ENCODE measurements at regions not wholly inside any gene's neighbourhood (a gene's known extent, or its start where the extent isn't known, plus 50 kb on each side); places are given as distances from the start of the nearest gene placed in this dataset.

DNA sequence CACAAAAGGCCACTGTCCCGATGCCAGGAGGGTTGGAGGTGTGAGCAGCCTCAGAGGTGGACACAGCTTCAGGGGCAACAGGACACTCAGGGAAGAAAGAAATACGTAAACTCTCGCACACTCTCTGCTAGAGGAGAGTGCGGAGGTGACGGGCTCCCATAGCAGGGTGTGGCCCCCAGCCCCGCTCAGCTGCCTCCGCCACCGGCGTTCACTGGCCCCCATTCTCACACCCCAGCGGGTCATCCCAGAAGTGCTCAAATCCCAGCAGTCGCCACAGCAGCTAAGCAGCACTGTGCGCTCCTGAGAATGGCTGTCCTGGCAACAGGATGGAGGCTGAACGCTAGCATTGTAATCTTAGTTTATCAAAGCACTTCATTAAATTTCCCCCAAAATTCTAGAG, 315.6 kb upstream of the SALL3 start:
- H2BK12ac ChIP-seq (ENCODE audit: low read length in 2 of 2): no peak overlapping the region
- H2AFZ ChIP-seq (ENCODE audit: low read depth, low read length): no peak overlapping the region
- H3K14ac ChIP-seq (ENCODE audit: low read length in 2 of 2): no peak overlapping the region
- H4K91ac ChIP-seq (ENCODE audit: low read length): no peak overlapping the region
- no peaks in the 10 kb centered on the region for H3K79me1 ChIP-seq (replicated peaks; ENCODE audit: low read length, poor library complexity, severe bottlenecking)
- H3K4me1 ChIP-seq (ENCODE audit: control insufficient read depth, insufficient read depth, low read depth, low read length): no peaks in the 10 kb centered on the region
- H4K8ac ChIP-seq (ENCODE audit: low read length): no peak overlapping the region
- no peak overlapping the region for H3K9ac ChIP-seq (ENCODE audit: low read length)
- no peak overlapping the region for H3K23ac ChIP-seq (ENCODE audit: low read length in 2 of 2)
- no peak overlapping the region for H3K4me3 ChIP-seq (ENCODE audit: insufficient read depth in 1 of 2, low read depth in 1 of 2, low read length in 2 of 2)
- 78% methylated on average over 12 of the region's 13 CpGs for WGBS
- no peaks in the 10 kb centered on the region for H3K36me3 ChIP-seq (ENCODE audit: control insufficient read depth in 1 of 2, insufficient read depth in 2 of 2, low read depth in 1 of 2, low read length in 2 of 2)
- no peak overlapping the region for H3K27ac ChIP-seq (ENCODE audit: low read length, poor library complexity, severe bottlenecking)
- no peak overlapping the region for H2BK15ac ChIP-seq (ENCODE audit: low read depth, poor library complexity, severe bottlenecking)
- H3K27me3 ChIP-seq (ENCODE audit: control insufficient read depth in 1 of 2, insufficient read depth in 1 of 2, low read length in 2 of 2): no peaks in the 10 kb centered on the region
- H3K4me2 ChIP-seq (ENCODE audit: low read length, poor library complexity, severe bottlenecking): no peak overlapping the region
- no peak overlapping the region for H3K18ac ChIP-seq (ENCODE audit: low read depth in 1 of 2, low read length in 2 of 2)
- no peak overlapping the region for H2BK120ac ChIP-seq (ENCODE audit: low read depth, low read length)
- H2BK5ac ChIP-seq (ENCODE audit: low read depth, low read length, poor library complexity, severe bottlenecking): no peak overlapping the region
- DNase-seq: no peak
- H3K9me3 ChIP-seq (ENCODE audit: control insufficient read depth, low read length): no peaks in the 10 kb centered on the region
- no peak overlapping the region for H2AK5ac ChIP-seq (ENCODE audit: low read length, severe bottlenecking)
- no peak overlapping the region for H3K4ac ChIP-seq (ENCODE audit: low read depth in 1 of 2, low read length in 2 of 2)

- no peak overlapping the region for H4K91ac ChIP-seq (ENCODE audit: low read length)
- H4K8ac ChIP-seq (ENCODE audit: low read length): no peak overlapping the region
These were observed 314.8 kb upstream of the SALL3 start for GRCh38 chr18:78664848-78665247.

GRCh38 chr18:78665644-78666043, 314.0 kb upstream of the SALL3 start:
- no peak overlapping the region for H3K9ac ChIP-seq (ENCODE audit: low read length)
- H3K4me3 ChIP-seq (ENCODE audit: insufficient read depth in 1 of 2, low read depth in 1 of 2, low read length in 2 of 2): no peak overlapping the region
- H3K4ac ChIP-seq (ENCODE audit: low read depth in 1 of 2, low read length in 2 of 2): no peak overlapping the region
- DNase-seq: no peak
- H3K9me3 ChIP-seq (ENCODE audit: control insufficient read depth, low read length): no peaks in the 10 kb centered on the region
- no peaks in the 10 kb centered on the region for H3K27me3 ChIP-seq (ENCODE audit: control insufficient read depth in 1 of 2, insufficient read depth in 1 of 2, low read length in 2 of 2)
- H4K8ac ChIP-seq (ENCODE audit: low read length): no peak overlapping the region
- 95% methylated on average over 7 of the region's 10 CpGs for WGBS
- H3K4me1 ChIP-seq (ENCODE audit: control insufficient read depth, insufficient read depth, low read depth, low read length): no peaks in the 10 kb centered on the region
- no peak overlapping the region for H3K18ac ChIP-seq (ENCODE audit: low read depth in 1 of 2, low read length in 2 of 2)
- H3K4me2 ChIP-seq (ENCODE audit: low read length, poor library complexity, severe bottlenecking): no peak overlapping the region
- H3K14ac ChIP-seq (ENCODE audit: low read length in 2 of 2): no peak overlapping the region
- H2BK120ac ChIP-seq (ENCODE audit: low read depth, low read length): no peak overlapping the region
- no peak overlapping the region for H2AFZ ChIP-seq (ENCODE audit: low read depth, low read length)
- no peak overlapping the region for H2BK15ac ChIP-seq (ENCODE audit: low read depth, poor library complexity, severe bottlenecking)
- H4K91ac ChIP-seq (ENCODE audit: low read length): no peak overlapping the region
- H2BK5ac ChIP-seq (ENCODE audit: low read depth, low read length, poor library complexity, severe bottlenecking): no peak overlapping the region
- H2BK12ac ChIP-seq (ENCODE audit: low read length in 2 of 2): no peak overlapping the region
- no peak overlapping the region for H3K27ac ChIP-seq (ENCODE audit: low read length, poor library complexity, severe bottlenecking)
- H3K36me3 ChIP-seq (ENCODE audit: control insufficient read depth in 1 of 2, insufficient read depth in 2 of 2, low read depth in 1 of 2, low read length in 2 of 2): no peaks in the 10 kb centered on the region
- H3K23ac ChIP-seq (ENCODE audit: low read length in 2 of 2): no peak overlapping the region
- H2AK5ac ChIP-seq (ENCODE audit: low read length, severe bottlenecking): no peak overlapping the region
- H3K79me1 ChIP-seq (replicated peaks; ENCODE audit: low read length, poor library complexity, severe bottlenecking): no peaks in the 10 kb centered on the region

More at GRCh38 chr18:78664848-78665247, 314.8 kb upstream of the SALL3 start:
- H3K36me3 ChIP-seq (ENCODE audit: control insufficient read depth in 1 of 2, insufficient read depth in 2 of 2, low read depth in 1 of 2, low read length in 2 of 2): no peaks in the 10 kb centered on the region
- no peaks in the 10 kb centered on the region for H3K9me3 ChIP-seq (ENCODE audit: control insufficient read depth, low read length)
- no peak overlapping the region for H3K4ac ChIP-seq (ENCODE audit: low read depth in 1 of 2, low read length in 2 of 2)
- no peak overlapping the region for H2BK5ac ChIP-seq (ENCODE audit: low read depth, low read length, poor library complexity, severe bottlenecking)
- no peak overlapping the region for H2AFZ ChIP-seq (ENCODE audit: low read depth, low read length)
- WGBS: 93% methylated on average over 2 of the region's 5 CpGs
- no peak overlapping the region for H2BK12ac ChIP-seq (ENCODE audit: low read length in 2 of 2)
- no peak overlapping the region for H2BK15ac ChIP-seq (ENCODE audit: low read depth, poor library complexity, severe bottlenecking)
- no peak overlapping the region for H3K4me2 ChIP-seq (ENCODE audit: low read length, poor library complexity, severe bottlenecking)
- H3K14ac ChIP-seq (ENCODE audit: low read length in 2 of 2): no peak overlapping the region
- DNase-seq: no peak
- H3K23ac ChIP-seq (ENCODE audit: low read length in 2 of 2): no peak overlapping the region
- H3K79me1 ChIP-seq (replicated peaks; ENCODE audit: low read length, poor library complexity, severe bottlenecking): no peaks in the 10 kb centered on the region
- no peak overlapping the region for H2BK120ac ChIP-seq (ENCODE audit: low read depth, low read length)
- no peaks in the 10 kb centered on the region for H3K4me1 ChIP-seq (ENCODE audit: control insufficient read depth, insufficient read depth, low read depth, low read length)
- H3K27ac ChIP-seq (ENCODE audit: low read length, poor library complexity, severe bottlenecking): no peak overlapping the region
- H3K18ac ChIP-seq (ENCODE audit: low read depth in 1 of 2, low read length in 2 of 2): no peak overlapping the region
- no peaks in the 10 kb centered on the region for H3K27me3 ChIP-seq (ENCODE audit: control insufficient read depth in 1 of 2, insufficient read depth in 1 of 2, low read length in 2 of 2)
- H3K9ac ChIP-seq (ENCODE audit: low read length): no peak overlapping the region
- H3K4me3 ChIP-seq (ENCODE audit: insufficient read depth in 1 of 2, low read depth in 1 of 2, low read length in 2 of 2): no peak overlapping the region
- no peak overlapping the region for H2AK5ac ChIP-seq (ENCODE audit: low read length, severe bottlenecking)

GRCh38 chr18:78666666-78667335, 312.8 kb upstream of the SALL3 start:
- Histone ChIP-seq H3K27ac (ENCODE audit: low read length, poor library complexity, severe bottlenecking) (no peak overlapping the region), H3K36me3 (ENCODE audit: control insufficient read depth in 1 of 2, insufficient read depth in 2 of 2, low read depth in 1 of 2, low read length in 2 of 2) (no peaks in the 10 kb centered on the region), H3K23ac (ENCODE audit: low read length in 2 of 2) (no peak overlapping the region), H3K4me3 (ENCODE audit: insufficient read depth in 1 of 2, low read depth in 1 of 2, low read length in 2 of 2) (no peak overlapping the region), H3K14ac (ENCODE audit: low read length in 2 of 2) (no peak overlapping the region), H3K4ac (ENCODE audit: low read depth in 1 of 2, low read length in 2 of 2) (no peak overlapping the region), H2BK12ac (ENCODE audit: low read length in 2 of 2) (no peak overlapping the region), H2BK5ac (ENCODE audit: low read depth, low read length, poor library complexity, severe bottlenecking) (no peak overlapping the region), H3K4me2 (ENCODE audit: low read length, poor library complexity, severe bottlenecking) (no peak overlapping the region), H3K27me3 (ENCODE audit: control insufficient read depth in 1 of 2, insufficient read depth in 1 of 2, low read length in 2 of 2) (no peaks in the 10 kb centered on the region), H3K9ac (ENCODE audit: low read length) (no peak overlapping the region), H4K91ac (ENCODE audit: low read length) (no peak overlapping the region), H3K9me3 (ENCODE audit: control insufficient read depth, low read length) (no peaks in the 10 kb centered on the region), H4K8ac (ENCODE audit: low read length) (no peak overlapping the region), H3K79me1 (replicated peaks; ENCODE audit: low read length, poor library complexity, severe bottlenecking) (no peaks in the 10 kb centered on the region), H2AK5ac (ENCODE audit: low read length, severe bottlenecking) (no peak overlapping the region), H2BK15ac (ENCODE audit: low read depth, poor library complexity, severe bottlenecking) (no peak overlapping the region), H2AFZ (ENCODE audit: low read depth, low read length) (no peak overlapping the region), H2BK120ac (ENCODE audit: low read depth, low read length) (no peak overlapping the region), H3K18ac (ENCODE audit: low read depth in 1 of 2, low read length in 2 of 2) (no peak overlapping the region), H3K4me1 (ENCODE audit: control insufficient read depth, insufficient read depth, low read depth, low read length) (no peaks in the 10 kb centered on the region)
- WGBS: 77% methylated on average over 12 of the region's 13 CpGs
- no peak for DNase-seq

All from mesenchymal stem cell (in vitro differentiated cells and primary cell).